ENCODE measurements at regions not wholly inside any gene's neighbourhood (a gene's known extent, or its start where the extent isn't known, plus 50 kb on each side); places are given as distances from the start of the nearest gene placed in this dataset.
"Not testable (repeated sequence)": the region's sequence is repeated elsewhere in the genome, so short reads cannot be mapped to it uniquely, and the experiment has no call there.

- not testable (repeated sequence) for DNase-seq (ENCODE audit: insufficient read length, low spot score); FAIRE-seq
Observed at GRCh38 chr2:16199241-16199640, 258.9 kb downstream of the MYCN start.

- no peak for FAIRE-seq
- DNase-seq (ENCODE audit: insufficient read length, low spot score), result no peak
Observed at GRCh38 chr2:16198166-16198912, 258.0 kb downstream of the MYCN start.

- DNase-seq (ENCODE audit: insufficient read length, low spot score), result no peak
- no peak for FAIRE-seq
Observed at GRCh38 chr2:16197504-16198147, 257.3 kb downstream of the MYCN start.

GRCh38 chr2:16196687-16197503 is 256.5 kb downstream of the MYCN start:
- FAIRE-seq (no peak), DNase-seq (ENCODE audit: insufficient read length, low spot score) (no peak)

GRCh38 chr2:16195681-16196070 is 255.3 kb downstream of the MYCN start:
- DNase-seq (ENCODE audit: insufficient read length, low spot score), result no peak
- no peak for FAIRE-seq

GRCh38 chr2:16194931-16195680 is 254.8 kb downstream of the MYCN start:
- no peak for DNase-seq (ENCODE audit: insufficient read length, low spot score)
- no peak for FAIRE-seq

GRCh38 chr2:16194530-16194929 is 254.2 kb downstream of the MYCN start:
- no peak for FAIRE-seq
- DNase-seq (ENCODE audit: insufficient read length, low spot score), result no peak

GRCh38 chr2:16194096-16194390 is 253.7 kb downstream of the MYCN start:
- FAIRE-seq (no peak), DNase-seq (ENCODE audit: insufficient read length, low spot score) (no peak)

- DNase-seq (ENCODE audit: insufficient read length, low spot score) (no peak), FAIRE-seq (no peak)
Observed at GRCh38 chr2:16192416-16193216, 252.3 kb downstream of the MYCN start.

- FAIRE-seq, result no peak
- no peak for DNase-seq (ENCODE audit: insufficient read length, low spot score)
Observed at GRCh38 chr2:16191431-16192200, 251.3 kb downstream of the MYCN start.

- FAIRE-seq (no peak), DNase-seq (ENCODE audit: insufficient read length, low spot score) (no peak)
Observed at GRCh38 chr2:16190446-16191270, 250.3 kb downstream of the MYCN start.

- DNase-seq (ENCODE audit: insufficient read length, low spot score) (no peak), FAIRE-seq (no peak)
Observed at GRCh38 chr2:16189836-16190160, 249.4 kb downstream of the MYCN start.

GRCh38 chr2:16189029-16189835 is 248.9 kb downstream of the MYCN start:
- FAIRE-seq (no peak), DNase-seq (ENCODE audit: insufficient read length, low spot score) (no peak)

GRCh38 chr2:16188261-16188890 is 248.0 kb downstream of the MYCN start:
- DNase-seq (ENCODE audit: insufficient read length, low spot score), result no peak
- no peak for FAIRE-seq

GRCh38 chr2:16187482-16187817 is 247.1 kb downstream of the MYCN start:
- no peak for FAIRE-seq
- no peak for DNase-seq (ENCODE audit: insufficient read length, low spot score)

- DNase-seq (ENCODE audit: insufficient read length, low spot score), result no peak
- FAIRE-seq, result no peak
Observed at GRCh38 chr2:16186661-16187481, 246.5 kb downstream of the MYCN start.

- no peak for DNase-seq (ENCODE audit: insufficient read length, low spot score)
- FAIRE-seq, result no peak
Observed at GRCh38 chr2:16185801-16186272, 245.5 kb downstream of the MYCN start.
